ENCODE measurements at regions not wholly inside any gene's neighbourhood (a gene's known extent, or its start where the extent isn't known, plus 50 kb on each side); places are given as distances from the start of the nearest gene placed in this dataset.

DNA sequence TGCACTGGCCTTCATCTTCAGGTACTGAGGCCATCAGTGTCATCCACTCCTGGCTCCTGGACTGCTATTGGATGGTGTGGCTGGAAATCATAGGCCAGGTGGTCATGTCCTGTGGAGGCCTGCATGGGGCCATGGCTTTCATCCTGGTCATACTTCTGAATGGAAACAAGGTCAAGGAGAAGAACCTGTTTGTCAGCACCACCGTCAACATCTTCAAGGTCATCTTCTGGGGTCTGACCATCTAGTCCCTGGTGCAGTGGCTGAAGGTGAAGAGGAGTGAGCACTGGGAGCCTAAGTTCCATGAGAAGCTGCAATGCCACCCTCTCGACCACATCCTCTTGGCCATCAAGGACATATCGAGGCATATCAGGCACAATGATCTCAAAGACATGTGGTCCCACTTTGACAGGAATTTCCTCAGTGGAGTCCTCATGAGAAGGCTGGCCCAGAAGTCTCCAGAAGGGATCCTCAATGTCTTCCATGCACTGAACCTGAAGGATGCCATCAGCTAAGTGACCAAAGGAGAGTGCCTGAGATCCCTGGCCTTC, 120.0 kb upstream of the SERPIND1 start:
- CTCF ChIA-PET = no interaction called here
- peaks cover 0 to 3% (median 0%) of the 10 kb centered on the region in 4 experiments for H3K27me3 ChIP-seq (replicated peaks in 1 of 4; ENCODE audit: control extremely low read depth in 1 of 4, control insufficient read depth in 3 of 4, insufficient read depth in 4 of 4, low read length in 3 of 4)
- Mint-ChIP-seq H3K27ac (no peak overlapping the region), H3K9me3 (ENCODE audit: insufficient read depth) (no peaks in the 10 kb centered on the region), H3K4me3 (no peak overlapping the region), H3K27me3 (peaks cover 5% of the 10 kb centered on the region), H3K4me1 (no peaks in the 10 kb centered on the region)
- no peak overlapping the region for H2AFZ ChIP-seq (ENCODE audit: insufficient read depth, low read depth, low read length, poor library complexity, severe bottlenecking)
- POLR2A ChIA-PET = no interaction called here
- ATAC-seq (ENCODE audit: low read depth) (no peak), DNase-seq (no peak)
- 93% methylated on average over 3 of the region's 3 CpGs for WGBS (ENCODE audit: insufficient coverage)
- H3K36me3 ChIP-seq (replicated peaks in 1 of 2; ENCODE audit: control extremely low read depth in 1 of 2, control insufficient read depth in 1 of 2, extremely low read depth in 1 of 2, insufficient read depth in 2 of 2, low read length in 1 of 2) = no peaks in the 10 kb centered on the region
- no peaks in the 10 kb centered on the region for H3K79me2 ChIP-seq (ENCODE audit: control insufficient read depth, insufficient read depth, low read length)
- H4K20me1 ChIP-seq (ENCODE audit: control insufficient read depth, insufficient read depth, low read length, poor library complexity, severe bottlenecking) = no peaks in the 10 kb centered on the region
- H3K4me1 ChIP-seq (ENCODE audit: control insufficient read depth in 2 of 2, insufficient read depth in 2 of 2, low read length in 2 of 2) = no peaks in the 10 kb centered on the region
- H3K4me3 ChIP-seq (ENCODE audit: control extremely low read depth in 1 of 5, extremely low read depth in 1 of 5, insufficient read depth in 1 of 5, low read depth in 2 of 5, low read length in 4 of 5) = no peak overlapping the region
- intact Hi-C loops (cut with micrococcal nuclease) = no loop called here
- TF ChIP-seq EZH2 (IDR thresholded peaks at IDR 0.05; ENCODE audit: borderline replicate concordance, insufficient read depth, low read depth, low read length, poor library complexity, severe bottlenecking) = no peak
- TF ChIP-seq, protein P1, sequence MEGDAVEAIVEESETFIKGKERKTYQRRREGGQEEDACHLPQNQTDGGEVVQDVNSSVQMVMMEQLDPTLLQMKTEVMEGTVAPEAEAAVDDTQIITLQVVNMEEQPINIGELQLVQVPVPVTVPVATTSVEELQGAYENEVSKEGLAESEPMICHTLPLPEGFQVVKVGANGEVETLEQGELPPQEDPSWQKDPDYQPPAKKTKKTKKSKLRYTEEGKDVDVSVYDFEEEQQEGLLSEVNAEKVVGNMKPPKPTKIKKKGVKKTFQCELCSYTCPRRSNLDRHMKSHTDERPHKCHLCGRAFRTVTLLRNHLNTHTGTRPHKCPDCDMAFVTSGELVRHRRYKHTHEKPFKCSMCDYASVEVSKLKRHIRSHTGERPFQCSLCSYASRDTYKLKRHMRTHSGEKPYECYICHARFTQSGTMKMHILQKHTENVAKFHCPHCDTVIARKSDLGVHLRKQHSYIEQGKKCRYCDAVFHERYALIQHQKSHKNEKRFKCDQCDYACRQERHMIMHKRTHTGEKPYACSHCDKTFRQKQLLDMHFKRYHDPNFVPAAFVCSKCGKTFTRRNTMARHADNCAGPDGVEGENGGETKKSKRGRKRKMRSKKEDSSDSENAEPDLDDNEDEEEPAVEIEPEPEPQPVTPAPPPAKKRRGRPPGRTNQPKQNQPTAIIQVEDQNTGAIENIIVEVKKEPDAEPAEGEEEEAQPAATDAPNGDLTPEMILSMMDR (IDR thresholded peaks at IDR 0.05) = no peak
- H3K9ac ChIP-seq (ENCODE audit: low read length) = no peak overlapping the region
- no peaks in the 10 kb centered on the region for H3K9me3 ChIP-seq (ENCODE audit: control extremely low read depth in 1 of 3, control insufficient read depth in 2 of 3, insufficient read depth in 1 of 3, low read length in 2 of 3)
- H3K27ac ChIP-seq (ENCODE audit: low read length in 2 of 2) = no peak overlapping the region
- no peak overlapping the region for H3K4me2 ChIP-seq (replicated peaks; ENCODE audit: low read depth, low read length, poor library complexity, severe bottlenecking)

- no peak for TF ChIP-seq EZH2 (IDR thresholded peaks at IDR 0.05; ENCODE audit: borderline replicate concordance, insufficient read depth, low read depth, low read length, poor library complexity, severe bottlenecking)
- TF ChIP-seq, protein P1 (IDR thresholded peaks at IDR 0.05) = no peak
These were observed 119.3 kb upstream of the SERPIND1 start for GRCh38 chr22:20654343-20655208.

More at GRCh38 chr22:20654343-20655208, 119.3 kb upstream of the SERPIND1 start:
- Mint-ChIP-seq H3K27me3 (peaks cover 5% of the 10 kb centered on the region), H3K27ac (no peak overlapping the region), H3K4me1 (no peaks in the 10 kb centered on the region), H3K9me3 (ENCODE audit: insufficient read depth) (no peaks in the 10 kb centered on the region), H3K4me3 (no peak overlapping the region)
- Histone ChIP-seq H3K4me3 (ENCODE audit: control extremely low read depth in 1 of 5, extremely low read depth in 1 of 5, insufficient read depth in 1 of 5, low read depth in 2 of 5, low read length in 4 of 5) (no peak overlapping the region), H3K4me1 (ENCODE audit: control insufficient read depth in 2 of 2, insufficient read depth in 2 of 2, low read length in 2 of 2) (no peaks in the 10 kb centered on the region), H3K79me2 (ENCODE audit: control insufficient read depth, insufficient read depth, low read length) (no peaks in the 10 kb centered on the region), H3K27ac (ENCODE audit: low read length in 2 of 2) (no peak overlapping the region), H3K9ac (ENCODE audit: low read length) (no peak overlapping the region), H3K9me3 (ENCODE audit: control extremely low read depth in 1 of 3, control insufficient read depth in 2 of 3, insufficient read depth in 1 of 3, low read length in 2 of 3) (no peaks in the 10 kb centered on the region), H3K36me3 (replicated peaks in 1 of 2; ENCODE audit: control extremely low read depth in 1 of 2, control insufficient read depth in 1 of 2, extremely low read depth in 1 of 2, insufficient read depth in 2 of 2, low read length in 1 of 2) (no peaks in the 10 kb centered on the region), H3K27me3 (replicated peaks in 1 of 4; ENCODE audit: control extremely low read depth in 1 of 4, control insufficient read depth in 3 of 4, insufficient read depth in 4 of 4, low read length in 3 of 4) (peaks cover 0 to 3% (median 0%) of the 10 kb centered on the region in 4 experiments), H2AFZ (ENCODE audit: insufficient read depth, low read depth, low read length, poor library complexity, severe bottlenecking) (no peak overlapping the region), H4K20me1 (ENCODE audit: control insufficient read depth, insufficient read depth, low read length, poor library complexity, severe bottlenecking) (no peaks in the 10 kb centered on the region), H3K4me2 (replicated peaks; ENCODE audit: low read depth, low read length, poor library complexity, severe bottlenecking) (no peak overlapping the region)
- intact Hi-C loops (cut with micrococcal nuclease) = no loop called here
- DNase-seq (no peak), ATAC-seq (ENCODE audit: low read depth) (no peak)
- CTCF ChIA-PET = no interaction called here
- POLR2A ChIA-PET = no interaction called here
- 92% methylated on average over 19 of the region's 20 CpGs for WGBS (ENCODE audit: insufficient coverage)

All from B cell (primary cell).